PC-3 (cell line): ENCODE measurements at regions not wholly inside any gene's neighbourhood (a gene's known extent, or its start where the extent isn't known, plus 50 kb on each side); places are given as distances from the start of the nearest gene placed in this dataset.

ENCODE experiments used
- CTCF ChIP-seq: fragments of 300-600 bp; sonication (generic); conservative IDR thresholded peaks from 2 replicates; pipeline ENCODE4 v1.5.1; 2017; ENCODE audit warnings: antibody characterized with exemption, low read depth, mild to moderate bottlenecking, low read length
- EZH2 ChIP-seq: fragments of 300-600 bp; sonication (generic); IDR thresholded peaks from one replicate; pipeline ENCODE4 v1.6.1; 2017; ENCODE audit warnings: antibody characterized with exemption, mild to moderate bottlenecking, low read length; ENCODE audit not compliant: unreplicated experiment

GRCh38 chr4:166518315-166518714 lies 645.3 kb downstream of the TLL1 start:
- TF ChIP-seq CTCF (no peak), EZH2 (no peak)
